LNCaP clone FGC (cell line): ENCODE measurements at regions not wholly inside any gene's neighbourhood (a gene's known extent, or its start where the extent isn't known, plus 50 kb on each side); places are given as distances from the start of the nearest gene placed in this dataset.

ENCODE experiments used
- DNase-seq: peaks from one replicate; pipeline ENCODE4 v3.0.0-alpha.2; 2011; ENCODE audit warnings: low read depth
- H3K4me3 ChIP-seq: 2 replicates; pipeline ENCODE4 v1.5.1; 2011; ENCODE audit warnings: mild to moderate bottlenecking, low read depth, low read length, control low read depth
- TF ChIP-seq, protein P1 (sequence below): IDR thresholded peaks from 2 replicates; pipeline ENCODE4 v1.5.1; 2012; ENCODE audit warnings: mild to moderate bottlenecking; ENCODE audit not compliant: control insufficient read depth, insufficient read depth; ENCODE audit errors: extremely low read depth

DNA sequence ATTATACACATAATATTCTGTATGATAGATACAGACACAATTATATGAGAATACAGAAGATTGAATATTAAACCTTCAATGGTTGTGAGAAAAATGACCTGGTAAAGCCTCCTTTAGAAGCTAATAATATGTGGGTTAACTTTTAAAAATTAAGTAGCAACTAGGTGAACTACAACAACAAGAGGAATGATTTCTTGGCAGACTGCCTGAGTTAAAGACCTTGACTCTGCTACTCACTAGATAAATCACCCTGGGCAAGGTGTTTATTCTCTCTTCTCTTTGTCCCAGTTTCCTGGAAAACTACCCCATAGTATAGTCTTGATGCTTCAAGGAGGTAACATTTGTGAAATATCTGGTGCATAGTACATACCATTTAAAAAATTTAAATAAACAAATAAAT is 519.6 kb upstream of the TENM4 start:
- DNase-seq: no peak
- TF ChIP-seq, protein P1, sequence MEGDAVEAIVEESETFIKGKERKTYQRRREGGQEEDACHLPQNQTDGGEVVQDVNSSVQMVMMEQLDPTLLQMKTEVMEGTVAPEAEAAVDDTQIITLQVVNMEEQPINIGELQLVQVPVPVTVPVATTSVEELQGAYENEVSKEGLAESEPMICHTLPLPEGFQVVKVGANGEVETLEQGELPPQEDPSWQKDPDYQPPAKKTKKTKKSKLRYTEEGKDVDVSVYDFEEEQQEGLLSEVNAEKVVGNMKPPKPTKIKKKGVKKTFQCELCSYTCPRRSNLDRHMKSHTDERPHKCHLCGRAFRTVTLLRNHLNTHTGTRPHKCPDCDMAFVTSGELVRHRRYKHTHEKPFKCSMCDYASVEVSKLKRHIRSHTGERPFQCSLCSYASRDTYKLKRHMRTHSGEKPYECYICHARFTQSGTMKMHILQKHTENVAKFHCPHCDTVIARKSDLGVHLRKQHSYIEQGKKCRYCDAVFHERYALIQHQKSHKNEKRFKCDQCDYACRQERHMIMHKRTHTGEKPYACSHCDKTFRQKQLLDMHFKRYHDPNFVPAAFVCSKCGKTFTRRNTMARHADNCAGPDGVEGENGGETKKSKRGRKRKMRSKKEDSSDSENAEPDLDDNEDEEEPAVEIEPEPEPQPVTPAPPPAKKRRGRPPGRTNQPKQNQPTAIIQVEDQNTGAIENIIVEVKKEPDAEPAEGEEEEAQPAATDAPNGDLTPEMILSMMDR: no peak
- no peak overlapping the region for H3K4me3 ChIP-seq

GRCh38 chr11:79959318-79959717 is 518.5 kb upstream of the TENM4 start:
- no peak for DNase-seq
- TF ChIP-seq, protein P1: no peak
- H3K4me3 ChIP-seq: no peak overlapping the region

- DNase-seq: no peak
- TF ChIP-seq, protein P1: no peak
- no peak overlapping the region for H3K4me3 ChIP-seq
Measured at GRCh38 chr11:79957702-79958101, 516.9 kb upstream of the TENM4 start.

GRCh38 chr11:79956061-79956460 is 515.2 kb upstream of the TENM4 start:
- no peak for DNase-seq

GRCh38 chr11:79953629-79954028 is 512.8 kb upstream of the TENM4 start:
- TF ChIP-seq, protein P1: no peak
- H3K4me3 ChIP-seq: no peak overlapping the region
- no peak for DNase-seq

More at GRCh38 chr11:79956061-79956460, 515.2 kb upstream of the TENM4 start:
- H3K4me3 ChIP-seq: no peak overlapping the region
- TF ChIP-seq, protein P1: no peak

DNA sequence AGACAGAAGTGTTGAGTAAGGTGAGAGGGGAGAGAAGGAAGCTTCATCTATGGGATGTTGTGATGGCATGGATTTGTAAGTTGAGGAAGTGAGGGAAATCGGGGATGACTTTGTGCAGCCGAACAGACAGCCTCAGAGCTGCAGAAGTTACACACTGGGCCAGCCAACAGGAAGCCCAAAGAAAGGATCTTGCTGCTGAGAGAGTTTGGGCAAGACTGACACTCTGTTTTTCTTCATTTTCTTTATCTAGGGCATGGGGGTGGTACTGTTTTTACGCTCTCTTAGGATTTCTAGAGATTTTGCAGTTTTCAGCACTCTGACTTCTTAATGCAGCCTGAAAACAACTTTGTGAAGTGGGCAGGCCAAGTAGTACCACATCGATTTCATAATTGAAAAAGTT is 509.9 kb upstream of the TENM4 start:
- no peak for DNase-seq
- TF ChIP-seq, protein P1: no peak
- no peak overlapping the region for H3K4me3 ChIP-seq

DNA sequence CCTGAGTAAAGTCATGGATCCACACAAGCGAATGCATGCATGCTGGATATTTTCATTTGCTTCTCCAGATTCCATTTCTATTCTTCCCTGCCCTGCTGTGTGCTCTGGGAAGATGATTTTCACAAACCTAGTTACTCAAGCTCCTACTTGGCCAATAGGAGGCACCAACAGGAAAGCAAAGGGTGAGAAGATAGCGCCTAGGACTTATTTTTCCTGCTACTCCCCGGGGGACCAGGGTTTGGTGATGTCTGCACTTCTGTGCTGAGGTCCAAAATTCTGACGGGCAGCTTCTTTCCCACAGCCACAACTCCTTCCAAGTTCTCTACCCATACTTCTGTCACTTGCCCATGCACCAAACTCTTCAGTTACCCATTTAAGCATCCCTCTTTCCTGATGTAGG is 509.3 kb upstream of the TENM4 start:
- TF ChIP-seq, protein P1: peak; percentile 25
- DNase-seq: no peak
- no peak overlapping the region for H3K4me3 ChIP-seq
